GM19043 (cell line): ENCODE measurements at regions not wholly inside any gene's neighbourhood (a gene's known extent, or its start where the extent isn't known, plus 50 kb on each side); places are given as distances from the start of the nearest gene placed in this dataset.

Source experiments
- ATAC-seq: cut with Tn5 transposase; IDR thresholded peaks from one replicate; pipeline ENCODE4 v1.9.1; 2021; ENCODE audit warnings: low read depth; ENCODE audit not compliant: unreplicated experiment

DNA sequence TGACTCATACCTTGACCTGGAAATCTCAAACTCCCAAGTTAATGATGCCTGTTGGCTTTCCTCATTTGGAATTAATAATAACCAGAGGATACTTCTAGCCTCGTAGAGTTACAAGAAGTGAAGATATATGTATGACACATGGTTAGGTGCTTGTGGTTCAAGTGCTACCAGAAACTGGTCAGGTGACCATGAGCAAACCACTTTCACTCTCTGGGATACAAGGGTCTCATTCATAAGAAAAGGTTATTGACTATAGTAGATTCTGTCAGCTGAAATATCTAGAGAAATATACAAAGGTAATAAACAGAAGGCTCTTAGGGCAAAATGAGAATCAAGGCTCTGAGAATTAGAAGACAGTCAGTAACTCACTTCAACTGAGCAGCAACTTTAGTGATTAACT, 233.3 kb downstream of the KCNA4 start:
- no peak for ATAC-seq

DNA sequence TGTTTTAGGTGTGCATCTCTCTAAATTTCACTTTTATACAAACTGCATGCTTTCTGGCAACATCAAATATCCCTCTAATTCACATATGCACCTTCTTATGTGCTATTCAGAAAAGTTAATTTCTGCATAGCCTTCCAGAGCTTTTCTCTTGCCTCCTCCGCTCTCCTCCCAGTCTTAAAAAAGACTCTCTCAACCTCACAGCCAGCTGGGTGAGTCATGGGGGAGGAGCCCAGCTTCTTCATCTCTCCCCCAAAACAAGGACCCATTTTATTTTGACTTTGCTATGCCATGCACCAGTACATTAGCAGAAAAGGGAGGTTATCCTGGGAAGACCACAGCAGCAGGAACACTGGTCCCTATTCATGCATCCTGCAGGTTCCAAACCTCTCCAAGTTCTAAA, 234.4 kb downstream of the KCNA4 start:
- no peak for ATAC-seq

DNA sequence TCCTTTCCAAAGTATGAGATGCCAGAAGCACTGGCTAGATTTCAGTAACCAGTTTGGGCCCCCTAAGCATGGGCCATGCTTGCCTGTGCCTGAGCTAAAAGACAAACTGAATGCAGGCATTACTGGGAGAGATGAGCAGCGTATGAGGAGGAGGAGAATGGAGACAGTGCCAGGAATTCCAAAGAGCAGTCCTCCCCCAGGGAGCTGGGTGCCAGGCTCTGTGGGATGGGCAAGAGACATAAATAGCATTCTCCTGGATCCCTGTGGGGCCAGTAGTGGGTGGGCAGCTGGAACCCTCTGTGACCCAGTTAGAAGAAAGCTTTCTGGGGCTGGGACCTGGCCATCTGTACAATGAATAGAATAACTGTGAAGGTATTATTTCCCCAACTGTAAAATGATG, 235.6 kb downstream of the KCNA4 start:
- ATAC-seq: no peak

DNA sequence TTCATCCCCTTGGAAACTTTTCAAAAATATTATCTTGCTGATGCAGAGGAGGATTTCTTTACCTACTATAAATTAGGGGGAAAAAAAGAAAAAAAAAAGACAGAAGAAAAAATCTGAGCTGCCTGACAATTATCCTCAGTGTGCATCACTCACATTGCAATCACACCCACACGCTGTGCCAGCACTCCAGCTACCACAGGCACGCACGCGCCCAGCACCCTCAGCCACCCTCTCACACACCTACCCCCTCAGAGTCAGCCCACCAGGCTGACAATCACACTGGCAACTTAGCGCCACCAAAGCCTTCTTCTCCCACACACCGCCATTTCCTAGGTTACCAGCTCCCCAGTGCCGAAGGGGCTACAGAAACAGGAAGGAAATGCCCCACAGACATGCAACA, 236.1 kb downstream of the KCNA4 start:
- no peak for ATAC-seq

DNA sequence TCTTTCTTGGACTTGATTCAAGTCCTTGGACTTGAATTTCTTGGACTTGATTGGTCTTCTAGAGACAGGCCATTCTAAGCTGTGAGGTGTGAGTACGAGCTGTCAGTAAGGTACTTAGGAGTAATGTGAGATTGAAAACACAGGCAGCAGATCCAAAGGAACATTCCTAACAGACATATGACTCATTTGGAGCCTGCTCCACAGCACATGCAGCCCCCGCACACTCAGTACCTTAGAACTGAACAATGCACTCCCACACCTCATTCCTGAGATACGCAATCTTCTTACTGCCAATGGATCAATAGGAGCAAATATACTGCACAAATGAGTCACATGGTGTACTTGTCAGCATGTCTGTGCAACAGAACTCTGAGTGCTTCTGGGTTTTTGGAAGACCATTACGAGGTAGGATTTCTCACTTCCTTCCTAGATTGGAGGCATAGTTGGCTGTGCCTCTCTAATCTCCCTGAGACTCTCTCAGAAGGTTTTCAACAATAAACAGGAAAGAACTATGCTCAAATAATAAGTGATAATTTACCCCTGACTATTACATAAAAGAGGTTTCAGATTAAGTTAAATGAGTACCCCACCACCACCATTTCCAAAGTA, 243.1 kb downstream of the KCNA4 start:
- ATAC-seq: no peak

DNA sequence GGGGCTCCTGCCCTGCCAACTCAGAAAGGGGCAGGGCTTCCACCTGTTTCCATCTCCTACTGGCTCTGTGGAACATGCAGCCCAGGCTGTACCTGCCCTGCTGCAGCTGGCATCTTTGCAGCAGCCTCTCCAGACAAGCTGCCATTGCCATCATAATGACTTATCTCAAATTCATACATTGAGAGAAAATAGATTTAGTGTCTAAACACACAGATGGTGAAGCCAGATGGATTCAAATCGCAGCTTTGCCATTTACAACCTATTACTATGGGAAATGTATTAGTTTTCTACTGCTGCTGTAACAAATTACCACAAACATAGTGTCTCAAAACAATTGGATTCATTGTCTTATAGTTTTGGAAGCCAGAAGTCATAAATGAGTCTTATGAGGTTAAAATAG, 260.0 kb downstream of the KCNA4 start:
- ATAC-seq: no peak

DNA sequence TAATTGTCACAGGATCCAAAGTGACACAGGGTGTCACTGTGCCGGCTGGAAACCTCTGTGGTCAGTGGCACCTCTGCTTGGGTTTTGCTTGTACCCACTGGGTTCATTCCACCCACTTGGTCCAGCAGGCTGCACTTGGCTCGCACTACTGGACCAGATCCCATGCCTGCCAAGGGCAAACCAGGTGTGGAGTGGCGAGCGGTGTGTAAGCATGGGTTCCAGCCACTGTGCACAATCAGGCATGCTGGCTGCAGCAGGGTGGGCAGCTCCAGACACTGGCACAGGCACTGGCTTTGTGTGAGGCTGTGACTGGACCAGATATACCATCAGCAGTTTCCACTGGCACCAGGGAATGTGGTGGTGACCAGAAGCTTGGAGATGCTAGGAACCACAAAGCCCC, 261.4 kb downstream of the KCNA4 start:
- ATAC-seq: no peak

DNA sequence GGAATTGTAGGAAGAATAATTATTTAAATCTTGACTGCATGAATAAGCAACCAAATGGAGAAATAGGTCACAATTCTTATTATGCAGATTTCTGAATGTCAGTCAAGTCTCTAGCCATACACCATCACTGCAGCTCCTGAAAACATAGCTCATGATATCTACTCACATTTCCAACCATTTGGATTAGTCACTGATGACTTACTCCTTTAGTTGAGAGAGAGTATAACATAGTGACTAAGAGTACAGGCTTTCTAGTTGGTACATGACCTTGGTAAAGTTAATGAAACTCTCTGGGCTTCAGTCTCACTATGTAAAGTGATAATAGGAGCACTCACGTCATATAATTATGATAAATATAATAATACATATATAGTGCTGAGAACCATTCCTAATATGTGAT, 265.2 kb downstream of the KCNA4 start:
- ATAC-seq: no peak

DNA sequence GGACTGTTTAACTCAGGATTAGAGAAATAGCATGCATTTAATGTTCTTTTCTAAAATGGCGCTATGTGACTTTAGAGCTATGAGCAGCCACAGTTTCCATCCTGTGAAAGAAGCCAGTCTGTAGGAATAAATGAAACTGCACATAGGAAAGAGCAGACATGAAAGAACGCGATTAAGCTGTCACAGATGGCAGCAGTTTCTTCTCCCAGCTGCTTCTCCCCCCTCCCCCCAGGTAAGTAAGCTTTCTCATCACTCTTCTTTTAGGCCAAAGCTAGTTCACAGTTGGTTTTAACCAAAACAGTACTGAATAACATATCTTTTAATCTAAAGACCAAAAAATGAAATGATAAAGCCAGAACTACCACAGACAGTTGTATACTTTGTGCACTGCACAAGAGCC, 266.4 kb downstream of the KCNA4 start:
- ATAC-seq: no peak

DNA sequence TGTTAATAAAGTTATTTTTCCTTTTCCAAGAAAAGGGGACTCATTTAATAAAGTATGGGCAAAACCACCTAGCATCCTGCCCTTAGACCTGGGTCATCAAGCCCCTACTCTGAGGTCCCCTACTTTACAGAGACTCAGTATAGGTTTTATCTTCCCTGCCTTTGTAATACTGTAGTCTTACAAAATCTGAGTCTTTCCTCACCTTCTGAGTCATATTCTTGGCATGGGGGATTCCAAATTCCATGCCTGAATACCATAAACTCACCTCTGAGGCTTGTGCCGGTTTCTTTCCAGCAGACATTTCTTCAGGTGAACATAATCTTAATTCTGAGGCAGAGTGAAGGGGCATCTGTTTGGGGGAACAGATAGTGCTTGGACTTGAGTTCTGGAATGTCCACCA, 282.5 kb downstream of the KCNA4 start:
- ATAC-seq: no peak

DNA sequence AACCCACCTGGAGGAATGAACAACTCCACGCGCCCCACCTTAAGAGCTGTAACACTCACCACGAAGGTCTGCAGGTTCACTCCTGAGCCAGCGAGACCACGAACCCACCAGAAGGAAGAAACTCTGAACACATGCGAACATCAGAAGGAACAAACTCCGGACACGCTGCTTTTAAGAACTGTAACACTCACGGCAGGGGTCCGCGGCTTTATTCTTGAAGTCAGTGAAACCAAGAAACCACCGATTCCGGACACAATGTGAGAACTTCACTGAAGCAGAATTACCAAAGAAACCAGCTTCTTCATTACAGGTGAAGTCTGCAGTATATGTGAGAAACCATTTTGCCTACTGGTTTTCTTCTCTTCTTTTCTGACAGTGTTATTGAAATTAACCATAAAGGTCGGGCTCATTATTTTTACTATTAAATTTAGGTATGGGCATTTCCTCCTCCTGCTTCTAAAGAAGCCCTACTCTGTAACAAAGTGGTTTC, 303.0 kb downstream of the KCNA4 start:
- ATAC-seq: no peak

DNA sequence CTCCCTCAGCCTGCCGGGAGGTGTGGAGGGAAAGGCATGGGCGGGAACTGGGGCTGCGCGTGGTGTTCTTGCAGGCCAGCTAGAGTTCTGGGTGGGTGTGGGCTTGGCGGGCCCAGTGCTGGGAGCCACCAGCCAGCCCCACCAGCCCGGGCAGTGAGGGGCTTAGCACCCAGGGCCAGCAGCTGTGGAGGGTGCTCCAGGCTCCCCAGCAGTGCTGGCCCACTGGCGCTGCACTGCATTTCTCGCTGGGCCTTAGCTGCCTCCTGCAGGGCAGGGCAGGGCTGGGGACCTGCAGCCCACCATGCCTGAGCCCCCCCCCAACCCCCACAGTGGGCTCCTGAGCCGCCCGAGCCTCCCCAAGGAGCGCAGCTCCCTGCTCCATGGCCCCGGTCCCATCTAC, 304.2 kb downstream of the KCNA4 start:
- no peak for ATAC-seq

DNA sequence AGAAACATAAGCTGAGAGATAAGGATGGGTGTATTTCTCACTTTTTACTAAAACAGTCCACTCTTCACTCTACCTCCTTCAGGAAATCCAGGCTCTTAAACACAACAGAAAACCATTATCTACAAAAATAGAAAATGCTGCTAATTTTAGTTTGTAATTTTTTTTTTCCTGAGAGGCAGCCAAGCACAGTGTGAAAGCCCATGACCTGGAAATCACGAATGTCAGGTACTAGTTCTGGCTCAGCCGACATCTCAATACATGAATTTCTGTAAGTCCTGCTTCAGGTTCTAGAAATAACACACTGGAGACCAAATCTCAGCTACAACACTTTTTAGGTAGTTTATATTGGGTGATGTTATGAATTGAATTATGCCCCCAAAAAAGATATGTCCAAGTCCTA, 308.9 kb downstream of the KCNA4 start:
- no peak for ATAC-seq

DNA sequence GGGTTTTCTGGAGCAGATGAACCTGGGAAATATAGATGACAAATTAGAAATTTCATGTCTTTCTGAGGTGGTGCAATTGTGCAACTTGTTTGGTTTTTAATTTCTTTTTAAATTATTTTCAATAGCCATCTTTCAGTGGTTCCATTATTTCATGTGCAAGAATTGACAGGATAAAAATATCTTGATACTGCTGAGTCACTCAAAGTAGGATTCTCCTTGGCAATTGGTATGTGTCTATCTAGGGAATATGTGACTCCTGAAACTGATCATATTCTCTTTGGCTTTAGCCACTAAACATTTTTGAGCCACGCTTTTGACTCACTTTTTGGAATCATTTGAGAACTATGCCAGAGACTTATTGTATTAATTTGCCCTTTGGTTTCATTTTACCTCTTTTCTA, 331.5 kb downstream of the KCNA4 start:
- ATAC-seq: no peak

DNA sequence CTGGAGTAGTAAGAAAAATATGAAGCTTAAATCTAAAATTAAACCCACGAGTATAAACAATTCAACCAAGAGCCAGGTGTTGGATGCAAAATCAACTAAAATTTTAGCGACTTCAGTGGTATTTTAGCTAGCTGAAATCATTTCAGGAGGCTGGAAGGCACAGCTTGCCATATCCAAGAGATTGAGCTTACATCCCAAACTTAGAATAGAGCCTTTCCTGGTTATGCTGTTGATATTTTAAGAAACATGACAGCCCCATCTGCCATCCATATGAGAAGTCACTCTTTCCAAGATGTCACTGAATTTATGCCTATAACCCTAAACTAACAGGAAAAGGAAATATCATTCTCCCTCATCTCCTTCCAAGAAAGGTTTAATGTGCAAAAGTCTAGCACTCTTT, 334.0 kb downstream of the KCNA4 start:
- no peak for ATAC-seq

DNA sequence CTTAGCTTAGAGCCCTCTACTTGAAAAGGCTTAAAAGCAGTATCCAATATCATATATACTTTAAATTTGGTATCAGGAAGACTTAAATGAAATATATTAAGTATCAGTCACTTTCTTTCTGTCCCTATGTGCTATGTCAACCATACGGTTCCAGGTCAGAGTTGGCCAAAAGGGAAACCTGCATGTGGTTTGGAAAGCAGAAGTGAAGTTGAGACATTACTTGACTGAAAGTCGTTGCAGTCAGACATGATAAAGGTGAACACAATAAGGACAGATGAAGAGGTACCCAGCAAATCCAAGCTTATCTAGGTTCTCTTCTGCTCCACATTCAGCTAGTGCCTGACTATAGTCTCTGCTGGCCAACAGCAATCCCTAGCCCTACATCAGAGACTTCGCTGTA, 336.8 kb downstream of the KCNA4 start:
- peak; percentile 83 for ATAC-seq

DNA sequence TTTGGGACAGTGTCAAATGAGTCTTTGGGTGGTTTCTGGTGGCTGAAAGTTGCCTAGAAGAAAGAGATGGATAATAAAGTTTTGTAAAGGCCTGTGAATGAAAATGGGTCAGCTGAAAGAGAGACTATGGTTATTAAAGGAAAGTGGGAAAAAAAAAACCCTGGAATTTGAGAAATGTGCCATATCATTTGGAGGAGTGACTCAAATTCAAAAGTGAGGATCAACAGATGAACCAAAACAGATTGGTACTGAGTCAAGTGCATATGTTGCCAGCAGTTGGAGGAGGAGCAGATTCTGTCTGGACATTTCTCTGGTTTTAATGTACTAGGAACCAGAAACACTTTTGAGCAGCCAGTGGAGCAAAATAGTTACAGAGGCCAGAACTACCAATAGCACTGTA, 339.8 kb downstream of the KCNA4 start:
- ATAC-seq: no peak

DNA sequence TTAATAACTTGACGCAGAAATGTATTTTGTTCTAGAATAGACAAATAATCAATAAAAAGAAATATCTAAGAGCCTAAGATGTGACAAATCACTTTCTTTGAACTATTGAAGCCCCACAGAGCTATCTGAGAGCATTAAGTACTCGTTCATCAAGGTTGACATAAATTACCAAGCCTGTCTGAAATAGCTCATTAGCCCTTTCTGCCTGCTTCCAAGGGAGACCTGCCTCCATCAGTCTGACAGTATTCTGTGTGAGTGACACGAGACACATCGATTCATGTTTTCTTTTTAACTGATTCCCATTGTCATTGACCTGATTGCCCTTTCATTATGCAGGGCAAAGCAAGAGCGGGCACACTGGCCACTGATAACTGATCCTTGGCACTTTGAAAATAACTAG, 347.5 kb downstream of the KCNA4 start:
- ATAC-seq: no peak

DNA sequence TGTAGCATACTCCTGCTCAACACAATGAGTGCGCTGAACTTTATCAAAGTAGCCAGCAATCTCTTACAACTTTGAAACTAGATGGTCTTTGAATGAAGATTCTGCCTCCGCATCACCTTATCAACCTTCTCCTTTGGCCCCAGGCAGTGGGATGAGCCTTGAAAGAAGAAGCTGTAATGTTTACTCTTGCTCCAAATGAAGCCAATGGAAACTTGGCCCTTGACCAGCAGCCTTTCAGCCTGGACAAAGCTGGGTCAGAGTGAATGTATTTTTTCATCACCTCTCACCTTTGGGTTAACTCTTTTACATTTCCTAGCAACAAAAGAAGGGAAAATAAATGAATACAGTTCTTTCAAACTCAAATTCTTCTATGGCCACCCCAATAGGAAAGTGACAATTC, 359.1 kb downstream of the KCNA4 start:
- no peak for ATAC-seq

DNA sequence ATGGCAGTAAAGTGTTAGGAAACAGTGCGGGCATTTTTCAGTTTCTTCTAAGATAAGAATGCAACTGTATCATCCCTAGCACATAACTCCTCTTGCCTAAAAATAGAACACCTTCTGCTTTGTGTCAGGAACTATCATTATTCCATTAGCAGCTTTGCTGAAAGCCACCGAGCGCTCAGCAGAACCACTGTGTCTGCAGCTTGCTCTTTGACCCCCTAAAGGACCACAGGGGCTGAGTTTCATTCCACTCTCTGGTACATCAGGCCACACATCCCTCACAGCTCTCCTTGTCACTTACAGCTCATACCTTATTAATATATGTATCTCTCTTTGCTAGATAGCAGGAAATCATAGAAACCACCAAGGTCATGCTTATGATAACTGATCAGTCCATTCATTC, 360.2 kb downstream of the KCNA4 start:
- ATAC-seq: no peak

DNA sequence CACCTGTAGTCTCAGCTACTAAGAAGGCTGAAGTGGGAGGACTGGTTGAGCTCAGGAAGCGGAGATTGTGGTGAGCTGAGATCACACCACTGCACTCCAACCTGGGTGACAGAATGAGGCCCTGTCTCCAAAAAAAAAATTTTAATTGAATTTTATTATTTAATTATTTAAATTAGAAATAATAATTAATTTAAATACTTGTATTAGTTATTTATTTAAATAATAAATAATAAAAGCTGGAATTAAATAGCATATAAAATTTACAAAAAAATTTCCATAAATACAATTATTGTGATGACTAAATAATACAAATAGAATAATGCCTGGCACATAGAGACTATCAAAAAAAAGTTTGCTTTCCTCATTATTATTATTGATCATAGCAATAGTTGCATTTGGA, 371.5 kb downstream of the KCNA4 start:
- ATAC-seq: no peak

DNA sequence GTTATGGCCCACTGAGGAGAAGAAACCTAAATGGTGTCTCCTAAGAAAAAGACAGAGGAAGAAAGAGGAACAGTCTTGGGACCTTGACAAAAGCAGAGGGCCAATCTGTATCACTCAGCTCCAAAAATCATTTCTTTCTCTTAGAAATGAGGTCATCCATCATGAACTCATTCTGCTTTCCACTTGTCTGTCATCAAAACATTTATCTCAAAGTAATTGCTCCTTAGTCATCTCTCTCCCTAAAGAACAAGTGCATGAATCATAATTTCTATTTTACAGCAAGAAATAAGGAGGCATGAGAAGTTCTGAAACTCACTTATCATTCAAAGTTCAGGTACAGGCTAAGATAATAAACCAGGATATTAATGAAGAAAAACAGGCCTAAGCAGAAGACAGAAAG, 375.6 kb downstream of the KCNA4 start:
- ATAC-seq: no peak

DNA sequence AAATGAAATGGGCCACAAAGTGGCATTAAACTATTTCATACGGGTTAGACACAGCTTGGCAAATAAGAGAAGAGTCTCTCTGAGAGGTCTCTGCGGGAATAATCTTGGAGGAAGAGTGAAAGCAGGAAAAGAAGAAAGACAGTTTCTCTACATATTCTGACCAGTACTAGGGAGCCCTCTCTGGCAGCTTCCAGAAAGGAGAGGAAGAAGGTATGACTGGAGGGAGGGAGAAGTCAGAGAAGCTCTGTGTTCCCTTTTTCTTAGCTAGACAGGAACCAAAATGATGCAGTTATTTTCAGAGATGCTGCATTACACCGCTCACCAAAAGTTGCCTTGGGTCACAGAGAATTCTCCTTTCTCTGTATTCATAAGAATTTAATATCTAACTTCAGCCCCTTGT, 382.1 kb downstream of the KCNA4 start:
- no peak for ATAC-seq
